ENCODE measurements at regions not wholly inside any gene's neighbourhood (a gene's known extent, or its start where the extent isn't known, plus 50 kb on each side); places are given as distances from the start of the nearest gene placed in this dataset.

DNA sequence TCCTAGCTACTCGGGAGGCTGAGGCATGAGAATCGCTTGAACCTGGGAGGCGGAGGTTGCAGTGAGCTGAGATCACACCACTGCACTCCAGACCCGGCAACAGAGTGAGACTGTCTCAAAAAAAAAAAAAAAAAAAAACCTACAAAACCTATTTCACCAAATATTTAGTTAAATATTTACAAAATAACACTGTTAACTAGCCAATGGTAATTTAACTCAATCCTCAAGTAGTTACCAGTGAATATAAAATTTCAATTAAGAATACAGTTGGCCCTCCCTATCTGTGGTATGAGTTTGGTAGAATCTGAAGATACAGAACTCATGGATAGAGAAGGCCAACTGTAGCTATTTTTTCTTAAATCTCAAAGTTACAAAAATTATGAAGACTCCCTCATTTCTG lies 247.4 kb downstream of the SOX9 start:
- intact Hi-C loops (cut with DNase I) = no loop called here
- no peak for TF ChIP-seq POLR2A (IDR thresholded peaks at IDR 0.05)
- TF ChIP-seq, protein P1, sequence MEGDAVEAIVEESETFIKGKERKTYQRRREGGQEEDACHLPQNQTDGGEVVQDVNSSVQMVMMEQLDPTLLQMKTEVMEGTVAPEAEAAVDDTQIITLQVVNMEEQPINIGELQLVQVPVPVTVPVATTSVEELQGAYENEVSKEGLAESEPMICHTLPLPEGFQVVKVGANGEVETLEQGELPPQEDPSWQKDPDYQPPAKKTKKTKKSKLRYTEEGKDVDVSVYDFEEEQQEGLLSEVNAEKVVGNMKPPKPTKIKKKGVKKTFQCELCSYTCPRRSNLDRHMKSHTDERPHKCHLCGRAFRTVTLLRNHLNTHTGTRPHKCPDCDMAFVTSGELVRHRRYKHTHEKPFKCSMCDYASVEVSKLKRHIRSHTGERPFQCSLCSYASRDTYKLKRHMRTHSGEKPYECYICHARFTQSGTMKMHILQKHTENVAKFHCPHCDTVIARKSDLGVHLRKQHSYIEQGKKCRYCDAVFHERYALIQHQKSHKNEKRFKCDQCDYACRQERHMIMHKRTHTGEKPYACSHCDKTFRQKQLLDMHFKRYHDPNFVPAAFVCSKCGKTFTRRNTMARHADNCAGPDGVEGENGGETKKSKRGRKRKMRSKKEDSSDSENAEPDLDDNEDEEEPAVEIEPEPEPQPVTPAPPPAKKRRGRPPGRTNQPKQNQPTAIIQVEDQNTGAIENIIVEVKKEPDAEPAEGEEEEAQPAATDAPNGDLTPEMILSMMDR (IDR thresholded peaks at IDR 0.05) = no peak
- Histone ChIP-seq H3K27me3 (no peaks in the 10 kb centered on the region), H3K36me3 (replicated peaks in 1 of 2) (no peaks in the 10 kb centered on the region), H3K4me1 (replicated peaks in 1 of 2) (no peaks in the 10 kb centered on the region), H3K27ac (no peak overlapping the region), H3K9me3 (replicated peaks in 1 of 3) (no peaks in the 10 kb centered on the region), H3K4me3 (no peak overlapping the region)
- DNase-seq = no peak
- WGBS, 4 donors = 84 to 96% (median 91%) methylated on average over 3 to 4 of the region's 4 CpGs

DNA sequence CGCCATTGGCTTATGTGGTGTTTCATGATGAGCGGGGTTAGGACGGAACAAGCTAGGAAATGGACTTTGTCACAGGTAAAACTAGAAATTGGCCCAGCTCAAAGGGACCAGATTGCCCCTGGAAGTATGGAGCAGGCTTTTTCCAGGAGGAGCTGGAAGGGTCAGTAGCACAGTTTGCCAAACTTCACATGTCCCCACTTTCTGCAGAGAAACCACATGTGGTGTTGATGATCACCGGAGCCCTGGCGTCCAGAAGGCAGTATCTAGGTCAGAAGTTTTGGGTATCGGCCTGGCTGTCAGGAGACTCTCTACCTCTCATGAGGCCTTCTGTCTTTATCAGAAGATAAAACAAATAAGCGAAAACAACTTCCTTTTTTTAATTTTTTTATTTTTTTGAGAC lies 248.5 kb downstream of the SOX9 start:
- Histone ChIP-seq H3K4me3 (no peak overlapping the region), H3K4me1 (replicated peaks in 1 of 2) (no peaks in the 10 kb centered on the region), H3K27me3 (no peaks in the 10 kb centered on the region), H3K36me3 (replicated peaks in 1 of 2) (no peaks in the 10 kb centered on the region), H3K27ac (no peak overlapping the region), H3K9me3 (replicated peaks in 1 of 3) (no peaks in the 10 kb centered on the region)
- intact Hi-C loops (cut with DNase I) = no loop called here
- TF ChIP-seq, protein P1 (IDR thresholded peaks at IDR 0.05) = no peak
- no peak for TF ChIP-seq POLR2A (IDR thresholded peaks at IDR 0.05)
- WGBS, 4 donors = 90 to 96% (median 93%) methylated on average over 6 to 7 of the region's 7 CpGs
- no peak for DNase-seq

DNA sequence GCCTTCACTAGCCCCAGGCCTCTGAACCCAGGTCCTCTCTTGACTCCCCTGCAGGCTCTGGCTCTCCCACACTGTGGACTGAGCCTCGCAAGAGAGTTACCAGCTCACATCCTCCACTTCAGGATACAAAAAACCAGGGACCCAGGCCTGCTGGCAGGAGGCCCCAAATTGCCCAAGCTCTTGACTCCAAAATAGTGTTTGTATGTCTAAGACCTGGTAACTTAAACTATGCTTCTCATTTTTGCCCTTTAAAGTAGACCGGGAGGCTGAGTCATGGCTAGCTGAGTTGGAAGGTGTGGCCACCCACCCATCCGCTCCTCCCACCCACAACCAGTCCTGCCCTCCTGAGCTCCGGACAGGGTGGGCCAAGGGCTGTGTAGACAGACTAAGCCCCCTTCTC lies 250.0 kb downstream of the SOX9 start:
- no peak for TF ChIP-seq POLR2A (IDR thresholded peaks at IDR 0.05)
- TF ChIP-seq, protein P1 (IDR thresholded peaks at IDR 0.05) = no peak
- 82 to 85% (median 82%) methylated on average over 4 of the region's 4 CpGs for WGBS, 4 donors
- no peaks in the 10 kb centered on the region for H3K36me3 ChIP-seq (replicated peaks in 1 of 2)
- H3K27me3 ChIP-seq = no peaks in the 10 kb centered on the region
- intact Hi-C loops (cut with DNase I) = no loop called here
- H3K4me3 ChIP-seq = no peak overlapping the region
- DNase-seq = no peak
- H3K27ac ChIP-seq = no peak overlapping the region
- H3K4me1 ChIP-seq (replicated peaks in 1 of 2) = no peaks in the 10 kb centered on the region
- H3K9me3 ChIP-seq (replicated peaks in 1 of 3) = no peaks in the 10 kb centered on the region

DNA sequence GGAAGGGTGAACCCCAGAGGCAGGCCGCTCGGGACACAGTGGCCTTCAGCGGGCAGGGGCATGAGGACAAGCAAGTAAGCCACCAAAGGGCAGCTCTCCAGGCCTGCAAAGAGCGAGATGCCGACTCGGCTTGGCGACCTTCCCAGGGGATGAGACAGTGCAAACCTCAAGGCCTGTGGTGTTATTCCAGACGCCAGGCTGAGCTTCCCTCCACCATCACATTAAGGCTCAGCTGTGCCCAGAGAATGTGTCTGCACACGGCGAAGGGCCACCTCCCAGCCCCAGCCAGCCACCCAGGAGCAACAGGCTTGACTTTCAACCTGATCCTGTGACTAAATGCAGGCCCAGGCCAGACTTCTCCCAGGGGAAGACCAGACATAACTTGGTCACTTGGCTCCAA lies 251.4 kb downstream of the SOX9 start:
- Histone ChIP-seq H3K4me3 (no peak overlapping the region), H3K4me1 (replicated peaks in 1 of 2) (no peaks in the 10 kb centered on the region), H3K9me3 (replicated peaks in 1 of 3) (no peaks in the 10 kb centered on the region), H3K27ac (no peak overlapping the region), H3K36me3 (replicated peaks in 1 of 2) (no peaks in the 10 kb centered on the region), H3K27me3 (no peaks in the 10 kb centered on the region)
- intact Hi-C loops (cut with DNase I) = no loop called here
- WGBS, 4 donors = 67 to 85% (median 73%) methylated on average over 9 to 10 of the region's 10 CpGs
- no peak for TF ChIP-seq POLR2A (IDR thresholded peaks at IDR 0.05)
- TF ChIP-seq, protein P1 (IDR thresholded peaks at IDR 0.05) = no peak
- peak in 1 of 7 donors; percentile 19 for DNase-seq
